ENCODE measurements at regions not wholly inside any gene's neighbourhood (a gene's known extent, or its start where the extent isn't known, plus 50 kb on each side); places are given as distances from the start of the nearest gene placed in this dataset.

DNA sequence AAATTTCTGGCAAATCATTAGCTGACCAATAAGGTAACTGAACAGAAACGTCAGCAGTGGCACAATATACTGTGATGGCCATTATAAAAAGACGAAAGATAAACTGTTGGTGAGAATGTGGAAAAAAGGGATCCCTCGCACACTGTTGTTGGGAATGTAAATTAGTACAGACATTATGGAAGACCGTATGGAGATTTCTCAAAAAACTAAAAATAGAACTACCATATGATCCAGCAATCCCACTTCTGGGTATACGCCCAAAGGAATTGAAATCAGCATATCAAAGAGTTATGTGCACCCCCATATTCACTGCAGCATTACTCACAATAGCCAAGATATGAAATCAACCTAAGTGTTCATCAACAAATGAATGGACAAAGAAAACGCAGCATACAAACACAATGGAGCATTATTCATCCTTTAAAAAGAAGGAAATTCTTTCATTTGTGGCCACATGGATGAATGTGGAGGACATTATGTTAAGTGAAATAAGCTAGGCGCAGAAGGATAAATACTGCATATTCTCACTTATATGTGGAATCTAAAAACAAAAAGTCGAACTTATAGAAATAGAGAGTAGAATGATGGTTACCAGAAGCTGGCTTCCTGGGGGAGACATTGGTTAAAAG is 257.7 kb downstream of the RHOU start:
- H3K4me3 ChIP-seq (replicated peaks in 1 of 3): no peak overlapping the region
- peaks cover 38 to 44% of the 10 kb centered on the region in 2 donors for H3K4me1 ChIP-seq
- H3K27me3 ChIP-seq: no peaks in the 10 kb centered on the region
- H3K9me3 ChIP-seq: no peaks in the 10 kb centered on the region
- 93 to 97% methylated on average over 8 of the region's 8 CpGs for WGBS, 2 donors
- H3K36me3 ChIP-seq: no peaks in the 10 kb centered on the region
- intact Hi-C loops (cut with DNase I): no loop called here
- H3K27ac ChIP-seq: peak overlapping the region in 1 of 3 donors; percentile 94
- TF ChIP-seq POLR2A (IDR thresholded peaks at IDR 0.05): no peak
- TF ChIP-seq, protein P1, sequence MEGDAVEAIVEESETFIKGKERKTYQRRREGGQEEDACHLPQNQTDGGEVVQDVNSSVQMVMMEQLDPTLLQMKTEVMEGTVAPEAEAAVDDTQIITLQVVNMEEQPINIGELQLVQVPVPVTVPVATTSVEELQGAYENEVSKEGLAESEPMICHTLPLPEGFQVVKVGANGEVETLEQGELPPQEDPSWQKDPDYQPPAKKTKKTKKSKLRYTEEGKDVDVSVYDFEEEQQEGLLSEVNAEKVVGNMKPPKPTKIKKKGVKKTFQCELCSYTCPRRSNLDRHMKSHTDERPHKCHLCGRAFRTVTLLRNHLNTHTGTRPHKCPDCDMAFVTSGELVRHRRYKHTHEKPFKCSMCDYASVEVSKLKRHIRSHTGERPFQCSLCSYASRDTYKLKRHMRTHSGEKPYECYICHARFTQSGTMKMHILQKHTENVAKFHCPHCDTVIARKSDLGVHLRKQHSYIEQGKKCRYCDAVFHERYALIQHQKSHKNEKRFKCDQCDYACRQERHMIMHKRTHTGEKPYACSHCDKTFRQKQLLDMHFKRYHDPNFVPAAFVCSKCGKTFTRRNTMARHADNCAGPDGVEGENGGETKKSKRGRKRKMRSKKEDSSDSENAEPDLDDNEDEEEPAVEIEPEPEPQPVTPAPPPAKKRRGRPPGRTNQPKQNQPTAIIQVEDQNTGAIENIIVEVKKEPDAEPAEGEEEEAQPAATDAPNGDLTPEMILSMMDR (IDR thresholded peaks at IDR 0.05): no peak
- no peak for DNase-seq

GRCh38 chr1:228994676-228995594 is 259.7 kb downstream of the RHOU start:
- H3K36me3 ChIP-seq: no peaks in the 10 kb centered on the region
- intact Hi-C loops (cut with DNase I): no loop called here
- no peak for TF ChIP-seq POLR2A (IDR thresholded peaks at IDR 0.05)
- TF ChIP-seq, protein P1 (IDR thresholded peaks at IDR 0.05): no peak
- H3K9me3 ChIP-seq: no peaks in the 10 kb centered on the region
- H3K27ac ChIP-seq: no peak overlapping the region
- WGBS, 2 donors: 92 to 97% methylated on average over 2 of the region's 2 CpGs
- H3K27me3 ChIP-seq: no peaks in the 10 kb centered on the region
- H3K4me1 ChIP-seq: peaks cover 30% of the 10 kb centered on the region in 2 donors
- DNase-seq: no peak
- no peak overlapping the region for H3K4me3 ChIP-seq (replicated peaks in 1 of 3)

- 85 to 93% methylated on average over 5 to 6 of the region's 6 CpGs for WGBS, 2 donors
- Histone ChIP-seq H3K27me3 (no peaks in the 10 kb centered on the region), H3K27ac (no peak overlapping the region), H3K36me3 (no peaks in the 10 kb centered on the region), H3K9me3 (no peaks in the 10 kb centered on the region), H3K4me3 (replicated peaks in 1 of 3) (no peak overlapping the region), H3K4me1 (peaks cover 16 to 18% of the 10 kb centered on the region in 2 donors)
- intact Hi-C loops (cut with DNase I): no loop called here
- TF ChIP-seq, protein P1 (IDR thresholded peaks at IDR 0.05): no peak
- no peak for TF ChIP-seq POLR2A (IDR thresholded peaks at IDR 0.05)
- no peak for DNase-seq
Measured at GRCh38 chr1:228996281-228996680, 261.0 kb downstream of the RHOU start.

DNA sequence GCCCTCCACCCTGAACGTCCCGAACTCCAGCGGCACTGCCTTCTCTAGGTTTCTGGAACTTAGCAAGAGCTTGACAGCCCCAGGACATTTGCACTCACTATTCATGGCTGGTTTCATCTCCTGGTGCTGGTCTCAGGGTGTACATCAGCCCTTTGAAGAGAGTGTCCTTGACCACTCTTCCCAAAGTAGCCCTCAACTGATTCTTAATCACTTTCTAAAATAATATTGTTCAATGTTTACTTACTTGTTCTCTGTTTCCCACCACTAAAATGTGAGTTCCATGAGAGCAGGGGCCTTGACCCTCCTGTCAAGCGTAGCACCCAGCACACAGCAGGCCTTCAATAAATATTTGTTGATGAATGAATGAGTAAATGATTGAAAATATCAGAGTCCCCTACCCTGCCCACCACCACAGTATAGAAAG is 262.5 kb downstream of the RHOU start:
- H3K27me3 ChIP-seq: no peaks in the 10 kb centered on the region
- intact Hi-C loops (cut with DNase I): no loop called here
- TF ChIP-seq, protein P1 (IDR thresholded peaks at IDR 0.05): no peak
- TF ChIP-seq POLR2A (IDR thresholded peaks at IDR 0.05): no peak
- no peaks in the 10 kb centered on the region for H3K9me3 ChIP-seq
- no peak overlapping the region for H3K4me3 ChIP-seq (replicated peaks in 1 of 3)
- H3K4me1 ChIP-seq: peaks cover 4 to 7% of the 10 kb centered on the region in 2 donors
- WGBS, 2 donors: 96 to 100% methylated on average over 4 of the region's 4 CpGs
- DNase-seq: no peak
- H3K36me3 ChIP-seq: no peaks in the 10 kb centered on the region
- no peak overlapping the region for H3K27ac ChIP-seq

- TF ChIP-seq, protein P1 (IDR thresholded peaks at IDR 0.05): no peak
- no peak for TF ChIP-seq POLR2A (IDR thresholded peaks at IDR 0.05)
- H3K4me1 ChIP-seq: peaks cover 4 to 7% of the 10 kb centered on the region in 2 donors
- H3K36me3 ChIP-seq: no peaks in the 10 kb centered on the region
- H3K27me3 ChIP-seq: no peaks in the 10 kb centered on the region
- intact Hi-C loops (cut with DNase I): no loop called here
- H3K4me3 ChIP-seq (replicated peaks in 1 of 3): no peak overlapping the region
- WGBS, 2 donors: 66 to 71% methylated on average over 4 to 6 of the region's 6 CpGs
- DNase-seq: peak; percentile 67 to 70
- H3K9me3 ChIP-seq: no peaks in the 10 kb centered on the region
- H3K27ac ChIP-seq: no peak overlapping the region
Measured at GRCh38 chr1:228998179-228998578, 262.9 kb downstream of the RHOU start.
